ENCODE measurements at regions not wholly inside any gene's neighbourhood (a gene's known extent, or its start where the extent isn't known, plus 50 kb on each side); places are given as distances from the start of the nearest gene placed in this dataset.

DNA sequence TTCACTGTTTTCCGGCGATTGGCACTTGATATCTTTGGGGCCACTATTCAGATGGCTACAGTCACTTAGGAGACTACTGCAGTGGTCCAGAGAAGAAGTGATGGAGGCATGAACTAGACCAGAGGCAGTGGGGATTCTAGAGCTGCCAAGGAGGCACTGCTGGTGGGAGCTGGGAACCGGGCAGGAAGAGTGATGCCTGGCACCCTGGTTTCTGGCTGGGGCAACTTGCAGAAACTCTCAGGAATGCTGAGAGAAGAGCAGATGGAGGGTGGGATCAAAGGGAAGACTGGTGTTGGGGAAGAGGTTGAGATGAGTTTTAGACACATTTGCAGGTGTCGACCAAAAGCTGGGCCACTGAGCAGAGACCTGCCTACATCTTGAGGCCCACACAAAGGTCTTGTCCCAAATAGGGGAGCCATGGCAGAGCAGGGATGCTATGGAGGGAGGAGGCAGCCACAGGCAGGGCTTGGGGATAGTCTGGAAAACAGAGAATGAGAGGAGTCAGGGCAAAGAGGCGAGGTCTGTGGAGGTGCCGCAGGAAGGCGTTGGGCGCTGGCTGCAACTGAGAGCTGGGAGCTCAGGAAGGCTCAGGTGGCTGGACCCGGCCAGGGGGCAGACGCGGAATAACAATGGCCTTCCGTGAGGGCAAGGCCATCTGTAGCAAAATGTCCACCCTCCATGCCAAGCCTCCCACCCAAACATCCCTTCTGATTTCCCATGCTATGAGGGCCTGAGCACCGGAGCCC is 118.9 kb downstream of the TOMM20 start:
- no peak for DNase-seq

GRCh38 chr1:235009074-235009473 is 119.6 kb downstream of the TOMM20 start:
- DNase-seq = no peak

DNA sequence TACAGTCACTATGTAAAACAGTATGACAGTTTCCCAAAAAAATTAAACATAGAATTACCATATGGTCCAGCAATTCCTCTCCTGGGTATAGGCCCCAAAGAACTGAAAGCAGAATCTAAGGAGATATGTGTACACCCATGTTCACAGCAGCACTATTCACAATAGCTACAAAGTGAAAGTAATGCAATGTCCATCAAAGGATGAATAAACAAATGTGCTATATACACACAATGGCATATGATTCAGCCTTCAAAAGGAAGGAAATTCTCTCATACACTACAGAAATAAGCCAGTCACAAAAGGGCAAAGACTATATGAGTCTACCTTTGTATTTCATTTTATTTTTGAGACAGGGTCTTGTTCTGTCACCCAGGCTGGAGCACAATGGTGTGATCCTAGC is 120.4 kb downstream of the TOMM20 start:
- no peak for DNase-seq

- DNase-seq = no peak
These were observed 121.8 kb downstream of the TOMM20 start for GRCh38 chr1:235006816-235007215.

- DNase-seq = no peak
These were observed 122.4 kb downstream of the TOMM20 start for GRCh38 chr1:235006132-235006721.

DNA sequence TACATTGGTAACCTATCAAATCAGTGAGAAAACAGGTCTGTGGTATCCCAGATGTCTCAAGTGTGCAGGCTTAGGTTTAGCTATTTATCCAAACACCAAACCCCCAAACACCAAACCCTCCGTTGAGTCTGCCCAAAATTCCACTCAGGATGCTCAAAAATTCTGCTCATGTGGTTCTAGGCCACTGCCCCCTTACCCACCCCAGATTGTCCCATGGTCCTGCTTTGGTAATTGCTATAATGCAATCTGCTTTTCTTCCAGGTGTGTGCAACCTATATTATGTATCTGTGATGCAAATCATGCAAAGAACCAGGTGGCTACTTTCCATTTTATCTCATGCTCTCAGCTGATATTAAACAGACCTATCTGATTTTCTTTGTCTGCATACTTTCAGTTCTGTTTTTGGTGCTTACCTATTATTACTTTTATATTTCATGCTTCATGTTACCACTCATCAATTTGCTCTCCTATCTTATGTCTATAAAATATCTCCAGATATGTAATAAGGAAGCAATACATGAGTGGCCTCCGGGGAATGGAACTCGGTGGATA is 123.7 kb downstream of the TOMM20 start:
- DNase-seq = no peak

DNA sequence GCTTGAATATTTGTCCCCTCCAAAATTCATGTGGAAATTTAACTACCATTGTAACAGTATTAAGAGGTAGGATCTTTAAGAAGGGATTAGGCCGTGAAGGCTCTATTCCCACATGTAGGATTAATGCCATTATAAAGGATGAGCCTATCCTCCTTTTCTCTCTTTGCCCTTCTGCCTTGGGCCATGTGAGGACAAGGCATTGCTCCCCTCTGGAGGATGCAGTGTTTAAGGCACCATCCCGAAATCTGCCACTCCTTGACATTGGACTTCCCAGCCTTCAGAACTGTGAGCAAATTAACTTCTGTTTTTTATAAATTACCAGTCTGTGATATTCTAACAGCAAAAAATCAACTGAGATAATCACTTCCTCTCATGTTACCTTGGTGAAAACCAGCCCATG is 124.4 kb downstream of the TOMM20 start:
- no peak for DNase-seq

GRCh38 chr1:235002706-235003300 is 125.8 kb downstream of the TOMM20 start:
- no peak for DNase-seq

DNA sequence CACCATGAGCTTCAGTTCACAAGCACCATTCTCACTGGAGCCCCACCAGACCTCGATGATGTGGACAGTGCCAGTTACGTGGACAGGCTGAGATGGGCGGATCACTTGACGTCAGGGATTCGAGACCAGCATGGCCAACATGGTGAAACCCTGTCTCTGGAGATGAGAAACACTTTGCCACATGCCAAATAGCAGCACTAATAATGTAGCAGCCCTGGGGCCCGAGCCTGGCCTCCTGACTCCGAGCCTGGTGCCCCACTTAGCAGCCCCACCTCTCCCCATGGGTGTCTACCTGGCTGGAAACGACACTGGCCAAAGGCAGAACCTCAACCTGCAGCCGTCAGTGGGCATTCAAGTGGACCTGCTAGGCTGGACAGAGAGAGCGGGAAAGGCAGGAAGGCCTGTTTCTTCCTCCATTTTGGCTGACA is 129.1 kb downstream of the TOMM20 start:
- no peak for DNase-seq

DNA sequence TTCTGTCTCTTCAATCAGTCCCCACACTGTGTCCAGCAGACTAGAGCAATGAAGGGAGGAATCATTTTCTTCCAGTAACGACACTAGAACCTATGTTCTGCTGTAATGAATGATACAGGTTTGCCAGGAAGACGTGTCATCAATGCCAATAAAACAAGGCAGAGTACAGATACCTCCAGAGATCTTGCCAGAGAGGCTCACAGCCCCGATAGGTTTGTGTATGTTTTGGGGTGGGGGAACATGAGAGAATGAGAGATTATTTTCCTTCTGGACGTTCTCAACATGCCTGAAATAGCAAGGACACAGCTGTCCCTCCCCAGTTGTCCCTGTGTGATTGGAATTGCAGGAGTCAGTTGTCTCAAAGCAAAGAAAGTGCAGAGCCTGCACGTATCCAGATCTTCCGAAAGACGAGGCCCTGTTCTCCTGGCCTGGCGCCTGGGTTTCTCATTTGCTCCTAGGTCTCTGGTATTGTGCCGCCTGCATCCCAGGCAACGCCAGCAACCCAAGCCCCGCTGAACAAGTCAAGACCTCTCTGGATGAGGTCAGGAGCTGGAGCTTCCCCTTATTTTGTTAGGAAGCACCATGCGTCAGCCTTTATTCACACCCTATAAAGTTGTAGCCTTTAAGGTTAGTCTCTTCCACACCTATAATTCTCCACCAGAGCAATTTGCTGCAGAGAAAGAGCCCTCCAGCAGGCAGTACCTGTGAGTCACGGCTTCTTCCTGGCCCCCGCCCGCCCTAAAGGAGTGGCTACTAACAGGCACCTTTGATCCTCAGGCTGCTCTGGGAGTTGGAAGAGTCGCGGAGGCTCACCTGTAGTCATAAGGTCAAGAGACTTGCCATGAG is 130.5 kb downstream of the TOMM20 start:
- DNase-seq = no peak

- peak; percentile 25 for DNase-seq
These were observed 131.3 kb downstream of the TOMM20 start for GRCh38 chr1:234997201-234997895.

DNA sequence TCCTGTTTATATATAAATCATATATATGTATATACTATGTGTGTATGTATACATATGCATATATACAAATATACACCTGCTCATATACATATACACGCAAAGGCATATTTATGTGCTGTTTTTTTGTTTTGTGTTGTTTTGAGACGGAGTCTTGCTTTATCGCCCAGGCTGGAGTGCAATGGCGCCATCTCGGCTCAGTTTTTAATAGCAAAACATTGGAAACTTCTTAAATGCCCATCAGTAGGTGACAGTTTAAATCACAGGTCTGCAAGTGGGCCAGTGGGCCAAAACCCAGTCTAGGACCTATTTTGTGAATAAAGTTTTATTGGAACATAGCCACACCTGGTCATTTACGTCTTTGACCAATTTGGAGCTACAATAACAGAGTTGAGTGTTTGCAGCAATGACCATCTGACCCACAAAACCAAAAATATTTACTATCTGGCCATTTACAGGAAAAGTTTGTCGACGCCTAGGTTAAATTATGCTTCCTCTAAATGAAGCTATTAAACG is 132.3 kb downstream of the TOMM20 start:
- no peak for DNase-seq

DNA sequence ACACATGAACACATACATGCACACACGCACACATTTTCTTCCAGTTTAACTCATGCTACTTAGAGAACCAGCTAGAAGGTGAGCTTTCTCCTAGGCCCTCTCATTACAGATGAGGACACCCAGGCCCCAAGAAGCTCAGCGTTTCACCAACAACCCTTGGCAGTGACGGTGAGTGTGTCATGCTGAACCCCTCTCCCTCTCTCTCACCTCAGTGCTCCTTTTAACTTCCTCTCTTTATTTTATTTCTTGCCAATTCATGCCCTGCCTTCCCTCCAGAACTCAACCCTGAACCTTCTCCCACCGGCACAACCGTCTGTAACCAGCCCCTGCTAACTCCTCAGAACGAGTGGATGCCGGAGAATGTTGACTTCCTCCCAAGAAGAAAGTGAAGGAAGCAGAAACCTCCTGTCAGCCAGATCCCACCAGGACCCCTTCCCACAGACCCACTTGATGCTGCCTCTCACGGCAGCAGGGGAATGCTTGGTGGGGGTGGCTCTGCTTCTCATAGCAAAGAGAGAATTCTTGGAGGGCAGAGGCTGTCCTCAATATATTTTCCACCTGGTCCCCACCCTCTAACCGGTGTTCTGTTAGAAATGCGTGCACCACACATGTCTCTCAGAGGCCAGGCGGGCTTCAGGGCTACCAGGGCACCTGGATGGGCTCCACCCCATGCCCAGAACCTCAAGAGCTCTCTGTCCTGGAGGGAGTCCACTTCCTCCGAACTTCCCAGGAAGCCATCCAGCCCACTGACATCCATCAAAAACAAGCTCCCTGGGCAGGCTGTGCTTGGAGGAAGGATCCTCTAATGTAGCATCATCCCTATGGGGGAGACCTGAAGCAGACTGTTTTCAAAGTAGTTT is 134.0 kb downstream of the TOMM20 start:
- no peak for DNase-seq

DNA sequence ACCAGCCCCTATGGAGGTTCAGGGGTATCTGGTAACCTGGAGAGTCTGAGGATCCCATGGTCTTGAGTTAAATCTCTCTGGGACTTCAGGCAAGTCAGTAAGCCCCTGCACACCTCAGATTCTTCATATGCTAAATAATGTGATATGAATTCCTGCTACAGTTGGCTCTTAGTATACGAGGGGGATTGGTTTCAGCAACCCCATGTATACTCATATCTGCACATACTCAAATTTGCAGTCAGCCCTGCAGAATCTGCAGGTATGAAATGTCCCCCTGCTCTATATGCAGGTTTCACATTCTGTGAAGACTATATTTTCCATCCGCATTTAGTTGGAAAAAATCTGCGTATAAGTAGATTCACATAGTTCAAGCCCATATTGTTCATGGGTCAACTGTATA is 136.6 kb downstream of the TOMM20 start:
- DNase-seq = no peak

DNA sequence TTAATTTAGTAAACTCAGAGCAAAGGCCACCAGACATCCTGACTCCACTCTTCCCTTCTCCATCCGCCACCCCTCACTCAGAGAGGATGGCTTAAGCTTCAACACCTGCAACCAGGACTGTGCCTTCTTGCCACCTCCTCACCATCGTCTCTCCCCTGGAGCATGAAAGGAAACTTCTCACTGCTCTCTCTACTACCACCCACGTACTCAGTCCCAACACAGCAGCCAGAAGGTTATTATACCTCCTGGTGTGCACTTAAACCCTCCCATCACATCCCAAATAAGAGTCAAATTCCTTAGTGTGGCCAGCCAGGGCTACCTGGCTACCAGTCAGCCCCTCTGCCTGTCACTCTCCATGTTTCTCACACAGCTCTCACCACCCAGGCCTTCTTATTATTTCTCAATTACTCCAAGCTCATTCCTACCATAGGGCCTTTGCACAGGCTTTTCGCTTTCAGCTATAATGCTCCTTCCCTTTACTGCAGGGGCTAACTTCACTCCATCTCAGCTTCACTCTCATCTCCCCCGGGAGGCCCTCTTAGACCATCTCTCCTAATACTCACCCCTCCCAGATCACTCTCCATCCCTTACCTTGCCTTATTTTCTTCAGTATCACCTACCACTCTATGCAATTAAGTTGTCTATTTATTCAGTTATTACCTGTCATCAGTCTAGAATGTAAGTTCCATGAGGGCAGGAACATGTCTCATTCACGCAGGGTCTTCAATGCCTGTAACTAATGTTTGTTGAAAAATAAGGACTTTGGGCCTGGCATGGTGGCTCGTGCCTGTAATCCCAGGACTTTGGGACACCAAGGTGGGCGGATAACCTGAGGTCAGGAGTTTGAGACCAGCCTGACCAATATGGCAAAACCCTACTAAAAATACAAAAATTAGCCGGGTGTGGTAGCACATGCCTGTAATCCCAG is 137.5 kb downstream of the TOMM20 start:
- DNase-seq = no peak

- no peak for DNase-seq
These were observed 138.3 kb downstream of the TOMM20 start for GRCh38 chr1:234990328-234990675.

- no peak for DNase-seq
These were observed 138.9 kb downstream of the TOMM20 start for GRCh38 chr1:234989479-234990327.

DNA sequence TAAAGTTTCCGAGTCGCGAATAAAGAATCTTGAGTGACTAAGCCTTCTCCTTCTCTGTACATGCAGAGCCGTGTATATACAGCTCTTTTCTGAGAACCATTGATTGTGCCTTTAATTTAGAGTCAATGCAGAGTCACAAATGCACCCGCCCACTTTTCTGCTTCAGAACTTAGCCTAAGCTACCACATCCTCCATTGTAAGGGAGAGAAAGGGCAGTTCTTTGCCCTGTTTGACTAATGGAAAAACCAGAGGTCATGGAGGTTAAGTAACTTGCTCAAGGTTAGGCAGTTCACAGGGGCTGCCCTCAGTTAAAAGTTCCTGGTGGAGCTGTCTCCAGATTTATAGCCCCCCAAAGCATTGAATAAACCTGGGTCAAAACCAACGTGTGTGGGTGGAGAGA is 139.6 kb downstream of the TOMM20 start:
- no peak for DNase-seq

DNA sequence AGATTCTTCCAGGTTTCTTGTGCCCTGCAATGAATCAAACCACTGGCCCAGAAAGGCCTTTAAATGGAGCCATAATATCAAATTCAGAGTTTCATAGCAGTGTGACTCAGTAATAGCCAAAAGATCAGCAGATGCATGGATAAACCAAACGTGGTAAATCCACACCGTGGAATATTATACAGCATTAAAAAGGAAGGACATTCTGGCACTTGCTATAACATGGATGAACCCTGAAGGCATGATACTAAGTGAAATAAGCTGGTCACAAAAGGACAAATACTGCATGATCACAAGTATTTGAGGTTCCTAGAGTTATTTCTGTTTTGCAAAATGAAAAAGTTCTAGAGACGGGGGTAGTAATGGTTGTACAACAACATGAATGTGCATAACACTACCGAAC is 140.1 kb downstream of the TOMM20 start:
- no peak for DNase-seq
